Upper lobe of left lung (tissue), 4 donors: ENCODE measurements at regions not wholly inside any gene's neighbourhood (a gene's known extent, or its start where the extent isn't known, plus 50 kb on each side); places are given as distances from the start of the nearest gene placed in this dataset.

ENCODE experiments used
- CTCF ChIP-seq, 6 experiments: fragments of 450-650 bp in 4 of 6; fragments of 200-600 bp in 2 of 6; sonication (generic) in 2 of 6; IDR thresholded peaks; one replicate each; pipeline ENCODE4 v1.5.1; 2016 to 2019; ENCODE audit warnings: antibody characterized with exemption in 6 of 6
- EP300 ChIP-seq, 4 donors: sonication (generic); formaldehyde crosslinking; IDR thresholded peaks; one replicate each; pipeline ENCODE4 v1.5.1; 2017; ENCODE audit warnings: antibody characterized with exemption in 4 of 4, control low read depth in 2 of 4
- POLR2A ChIP-seq, 4 donors: fragments of 450-650 bp; IDR thresholded peaks; one replicate each; pipeline ENCODE4 v1.5.1; 2016 to 2017; ENCODE audit warnings: antibody characterized with exemption in 4 of 4, mild to moderate bottlenecking in 2 of 4
- POLR2AphosphoS5 ChIP-seq, 2 donors: sonication (generic); formaldehyde crosslinking; IDR thresholded peaks; one replicate each; pipeline ENCODE4 v1.5.1; 2017; ENCODE audit warnings: antibody characterized with exemption in 2 of 2

DNA sequence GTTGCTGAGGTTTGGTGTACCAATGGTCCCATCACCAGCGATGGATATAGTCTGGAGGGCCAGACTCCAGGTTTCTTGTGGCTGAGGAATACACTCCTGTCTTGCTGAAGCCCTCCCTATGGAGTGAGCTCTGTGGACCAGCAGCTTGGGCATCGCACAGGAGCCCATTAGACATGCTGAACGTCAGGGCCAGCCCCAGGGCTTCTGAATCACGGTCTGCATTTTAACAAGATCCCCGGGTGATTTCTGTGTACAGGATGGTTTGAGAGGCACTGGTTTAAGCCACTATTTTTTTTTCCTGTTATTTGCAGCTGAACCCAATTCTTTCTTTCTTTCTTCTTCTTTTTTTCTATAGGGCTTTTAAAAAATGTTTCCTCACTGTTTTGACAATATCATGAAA is 69.5 kb upstream of the XCR1 start:
- TF ChIP-seq CTCF (IDR thresholded peaks at IDR 0.05) (no peak), POLR2A (IDR thresholded peaks at IDR 0.05) (no peak), EP300 (IDR thresholded peaks at IDR 0.05) (no peak), POLR2AphosphoS5 (IDR thresholded peaks at IDR 0.05) (no peak)
